Adrenal gland (tissue), 5 donors: ENCODE measurements at regions not wholly inside any gene's neighbourhood (a gene's known extent, or its start where the extent isn't known, plus 50 kb on each side); places are given as distances from the start of the nearest gene placed in this dataset.

Source experiments
- CTCF ChIP-seq, 6 experiments: fragments of 450-650 bp in 4 of 6; fragments of 200-600 bp in 2 of 6; sonication (generic) in 1 of 6; IDR thresholded peaks; 1 replicate in 5 of 6; 2 replicates in 1 of 6; pipeline versions ENCODE4 v1.5.1 to v1.8.0; 2016 to 2021; ENCODE audit warnings: antibody characterized with exemption in 6 of 6, mild to moderate bottlenecking in 2 of 6, moderate library complexity in 1 of 6
- POLR2A ChIP-seq, 2 donors: fragments of 450-650 bp; IDR thresholded peaks; one replicate each; pipeline ENCODE4 v1.6.1; 2017; ENCODE audit warnings: antibody characterized with exemption in 2 of 2, mild to moderate bottlenecking in 2 of 2, moderate library complexity in 1 of 2
- donor health status: DM: no; HTN: no; CAD: no.

- TF ChIP-seq CTCF (IDR thresholded peaks at IDR 0.05) (no peak), POLR2A (IDR thresholded peaks at IDR 0.05) (no peak)
Observed at GRCh38 chr13:79612604-79613003, 131.6 kb downstream of the NDFIP2 start.
